Left ventricle myocardium inferior (tissue), 1 donor: ENCODE measurements at regions not wholly inside any gene's neighbourhood (a gene's known extent, or its start where the extent isn't known, plus 50 kb on each side); places are given as distances from the start of the nearest gene placed in this dataset.
A peak's percentile ranks its signal among the peaks of the same experiment; 100 is the strongest.

ENCODE experiments used
- DNase-seq: peaks from one replicate; pipeline ENCODE4 v3.0.0-alpha.2; 2020
- H3K27ac ChIP-seq: fragments of 200-600 bp; replicated peaks from 2 replicates; pipeline ENCODE4 v1.8.0; 2021
- H3K27me3 ChIP-seq: fragments of 200-600 bp; 2 replicates; pipeline ENCODE4 v1.8.0; 2021; ENCODE audit warnings: low read depth
- H3K36me3 ChIP-seq: fragments of 200-600 bp; 2 replicates; pipeline ENCODE4 v1.8.0; 2021
- H3K4me1 ChIP-seq: fragments of 200-600 bp; 2 replicates; pipeline ENCODE4 v1.8.0; 2021
- H3K4me3 ChIP-seq: fragments of 200-600 bp; 2 replicates; pipeline ENCODE4 v1.8.0; 2021; ENCODE audit warnings: mild to moderate bottlenecking, moderate library complexity
- H3K9me3 ChIP-seq: fragments of 200-600 bp; replicated peaks from 2 replicates; pipeline ENCODE4 v1.8.0; 2021
- intact Hi-C: fragments of 100-400 bp; cut with micrococcal nuclease; formaldehyde crosslinking; loops from one replicate; pipeline ENCODE4 v1.11.0; 2022
- TF ChIP-seq, protein P1 (sequence below): fragments of 200-600 bp; IDR thresholded peaks from 2 replicates; pipeline ENCODE4 v1.8.0; 2021; ENCODE audit warnings: antibody characterized with exemption, mild to moderate bottlenecking, borderline replicate concordance
- donor health status: DM: no; HTN: yes; CAD: no; lungs with severe emphysema.

DNA sequence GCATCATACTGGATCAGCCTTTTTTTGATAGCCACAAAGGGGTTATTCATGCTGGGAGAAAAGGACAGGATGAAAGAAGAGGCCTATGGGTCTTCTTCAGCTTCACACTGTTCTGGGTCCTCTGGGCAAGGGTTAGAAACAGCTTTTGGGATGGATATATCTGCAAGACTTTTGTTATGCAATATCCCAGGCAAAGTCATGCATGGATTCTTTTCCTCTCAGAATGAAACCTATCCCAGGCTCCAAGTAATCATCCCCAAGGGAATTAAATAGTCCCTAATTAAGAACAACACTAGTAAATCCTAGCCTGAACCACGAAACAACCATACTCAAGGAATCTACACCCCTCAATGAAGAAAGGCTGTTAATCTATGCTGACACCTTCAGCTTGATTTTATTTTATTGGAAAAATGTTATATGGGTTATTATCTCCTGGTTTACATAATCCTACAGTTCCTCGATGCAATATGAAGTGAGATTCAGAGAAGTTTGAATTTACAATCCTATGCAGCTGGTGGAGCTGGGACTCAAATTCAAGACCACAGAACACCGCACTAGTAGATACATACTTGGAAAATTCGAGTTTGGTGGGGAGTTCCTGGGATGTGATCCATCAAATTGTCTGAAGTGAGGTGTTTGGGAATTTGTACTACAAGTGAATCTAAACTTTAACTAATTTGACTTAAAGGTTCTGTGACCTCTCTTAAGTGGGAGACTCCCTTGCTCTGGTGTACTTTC lies 338.6 kb downstream of the TBX15 start:
- intact Hi-C loops: no loop called here
- peak overlapping the region; percentile 53 for H3K27ac ChIP-seq
- no peak overlapping the region for H3K4me3 ChIP-seq
- H3K36me3 ChIP-seq: no peaks in the 10 kb centered on the region
- H3K9me3 ChIP-seq: no peaks in the 10 kb centered on the region
- TF ChIP-seq, protein P1, sequence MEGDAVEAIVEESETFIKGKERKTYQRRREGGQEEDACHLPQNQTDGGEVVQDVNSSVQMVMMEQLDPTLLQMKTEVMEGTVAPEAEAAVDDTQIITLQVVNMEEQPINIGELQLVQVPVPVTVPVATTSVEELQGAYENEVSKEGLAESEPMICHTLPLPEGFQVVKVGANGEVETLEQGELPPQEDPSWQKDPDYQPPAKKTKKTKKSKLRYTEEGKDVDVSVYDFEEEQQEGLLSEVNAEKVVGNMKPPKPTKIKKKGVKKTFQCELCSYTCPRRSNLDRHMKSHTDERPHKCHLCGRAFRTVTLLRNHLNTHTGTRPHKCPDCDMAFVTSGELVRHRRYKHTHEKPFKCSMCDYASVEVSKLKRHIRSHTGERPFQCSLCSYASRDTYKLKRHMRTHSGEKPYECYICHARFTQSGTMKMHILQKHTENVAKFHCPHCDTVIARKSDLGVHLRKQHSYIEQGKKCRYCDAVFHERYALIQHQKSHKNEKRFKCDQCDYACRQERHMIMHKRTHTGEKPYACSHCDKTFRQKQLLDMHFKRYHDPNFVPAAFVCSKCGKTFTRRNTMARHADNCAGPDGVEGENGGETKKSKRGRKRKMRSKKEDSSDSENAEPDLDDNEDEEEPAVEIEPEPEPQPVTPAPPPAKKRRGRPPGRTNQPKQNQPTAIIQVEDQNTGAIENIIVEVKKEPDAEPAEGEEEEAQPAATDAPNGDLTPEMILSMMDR: no peak
- H3K4me1 ChIP-seq: peaks cover 17% of the 10 kb centered on the region
- no peaks in the 10 kb centered on the region for H3K27me3 ChIP-seq
- no peak for DNase-seq

DNA sequence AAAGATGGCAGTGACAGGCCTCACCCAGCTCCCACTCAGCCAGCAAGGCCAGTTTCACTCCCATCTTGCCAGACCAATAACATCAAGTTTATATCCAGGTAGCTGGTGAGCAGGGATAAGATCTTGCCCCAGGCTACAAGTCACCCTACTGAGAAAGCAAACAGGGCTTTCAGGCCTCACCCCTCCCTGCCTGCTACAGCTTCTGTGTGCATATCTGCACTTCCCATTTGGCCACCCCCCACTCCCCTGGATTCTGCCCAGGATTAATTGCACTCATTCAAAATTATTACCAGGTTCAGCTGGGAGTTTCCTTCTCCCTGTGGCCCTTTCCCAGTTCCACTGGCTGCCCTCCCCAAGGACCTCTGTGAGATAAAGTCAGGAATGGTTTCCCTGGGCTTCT lies 352.1 kb downstream of the TBX15 start:
- Histone ChIP-seq H3K4me3 (no peak overlapping the region), H3K36me3 (no peaks in the 10 kb centered on the region), H3K4me1 (no peaks in the 10 kb centered on the region), H3K27ac (no peak overlapping the region), H3K27me3 (no peaks in the 10 kb centered on the region), H3K9me3 (peaks cover 3% of the 10 kb centered on the region)
- intact Hi-C loops: no loop called here
- TF ChIP-seq, protein P1: no peak
- DNase-seq: no peak

DNA sequence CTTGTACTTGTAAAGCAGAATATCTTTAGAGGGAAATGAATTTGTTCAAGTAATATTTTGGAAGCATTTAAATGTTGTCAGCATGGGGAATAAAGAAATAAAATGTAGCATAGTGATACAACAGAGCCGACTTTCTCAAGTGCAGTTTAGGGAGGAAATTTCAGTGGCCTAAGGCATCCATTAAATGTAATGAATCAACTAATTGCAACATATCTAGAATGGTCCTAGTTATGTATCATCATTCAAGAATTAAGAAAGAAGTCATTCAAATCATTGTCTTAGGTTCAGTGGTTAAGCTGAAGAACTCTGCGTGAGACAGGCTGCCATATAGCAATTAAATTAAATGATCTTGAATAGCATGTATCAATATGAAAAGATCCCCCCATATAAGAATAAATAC lies 360.7 kb downstream of the TBX15 start:
- Histone ChIP-seq H3K36me3 (no peaks in the 10 kb centered on the region), H3K27me3 (no peaks in the 10 kb centered on the region), H3K27ac (no peak overlapping the region), H3K9me3 (peaks cover 4% of the 10 kb centered on the region), H3K4me3 (no peak overlapping the region), H3K4me1 (no peaks in the 10 kb centered on the region)
- DNase-seq: no peak
- intact Hi-C loops: no loop called here
- TF ChIP-seq, protein P1: no peak

DNA sequence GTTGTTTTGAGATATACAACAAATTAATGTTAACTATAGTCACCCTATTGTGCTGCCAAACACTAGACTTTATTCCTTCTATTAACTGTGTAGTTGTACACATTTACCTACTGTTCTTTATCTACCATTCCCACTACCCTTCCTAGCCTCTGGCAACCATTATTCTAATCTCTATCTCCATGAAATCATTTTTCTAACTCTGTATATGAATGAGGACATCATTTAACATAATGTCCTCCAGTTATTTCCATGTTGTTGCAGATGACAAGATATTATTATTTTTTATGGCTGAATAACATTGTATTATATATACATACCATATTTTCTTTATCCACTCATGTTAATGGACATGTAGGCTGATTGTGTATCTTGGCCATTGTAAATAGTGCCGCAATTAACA lies 366.3 kb downstream of the TBX15 start:
- H3K9me3 ChIP-seq: peaks cover 21% of the 10 kb centered on the region
- H3K27me3 ChIP-seq: no peaks in the 10 kb centered on the region
- H3K4me3 ChIP-seq: no peak overlapping the region
- no peak overlapping the region for H3K27ac ChIP-seq
- no peaks in the 10 kb centered on the region for H3K36me3 ChIP-seq
- TF ChIP-seq, protein P1: no peak
- no peaks in the 10 kb centered on the region for H3K4me1 ChIP-seq
- intact Hi-C loops: no loop called here
- DNase-seq: no peak

DNA sequence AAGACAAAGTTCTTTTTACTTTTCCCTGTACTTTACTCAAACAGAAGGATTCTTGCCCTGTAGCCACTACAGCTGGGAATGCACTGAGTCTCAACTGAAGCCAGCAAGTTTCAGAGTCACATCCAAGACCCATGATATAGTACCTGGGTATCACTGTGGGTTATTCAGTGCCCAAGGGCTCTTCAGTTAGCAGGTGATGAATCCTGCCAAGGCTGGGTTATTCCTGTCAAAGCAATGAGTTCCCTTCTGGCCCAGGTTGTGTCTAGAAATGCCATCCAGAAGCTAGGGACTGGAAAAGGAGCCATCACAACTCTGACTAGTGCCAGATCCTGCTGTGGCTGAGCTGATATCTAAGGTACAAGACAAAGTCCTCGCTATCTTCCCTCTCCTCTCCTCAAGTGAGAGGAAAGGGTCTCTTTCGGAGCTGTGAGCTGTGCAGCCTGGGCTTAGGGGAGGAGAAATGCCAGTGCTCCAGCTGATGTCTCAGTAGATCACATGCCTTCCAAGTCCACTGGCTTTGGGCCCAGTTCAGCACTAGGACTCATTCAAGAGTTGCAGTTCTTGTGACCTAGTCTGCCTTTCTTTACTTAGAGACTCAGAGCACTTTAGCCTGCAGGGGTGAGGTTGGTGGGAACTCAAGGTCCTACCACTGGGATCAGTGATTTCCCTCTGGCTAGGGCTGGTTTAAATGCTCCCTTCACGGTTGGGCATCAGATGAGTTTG lies 369.4 kb downstream of the TBX15 start:
- H3K9me3 ChIP-seq: peaks cover 52% of the 10 kb centered on the region
- no peaks in the 10 kb centered on the region for H3K27me3 ChIP-seq
- intact Hi-C loops: no loop called here
- H3K4me3 ChIP-seq: no peak overlapping the region
- no peaks in the 10 kb centered on the region for H3K4me1 ChIP-seq
- no peak overlapping the region for H3K27ac ChIP-seq
- DNase-seq: no peak
- TF ChIP-seq, protein P1: no peak
- H3K36me3 ChIP-seq: no peaks in the 10 kb centered on the region
